NCI-H1092 (cell line): ENCODE measurements at regions not wholly inside any gene's neighbourhood (a gene's known extent, or its start where the extent isn't known, plus 50 kb on each side); places are given as distances from the start of the nearest gene placed in this dataset.
"Not testable (repeated sequence)": the region's sequence is repeated elsewhere in the genome, so short reads cannot be mapped to it uniquely, and the experiment has no call there.

Experiments used
- DNase-seq: peaks from one replicate; lab custom pipeline; 2025; lab: John Stamatoyannopoulos, UW

GRCh38 chr2:149808556-149808955, 221.0 kb upstream of the MMADHC start:
- no peak for DNase-seq

- no peak for DNase-seq
Measured at GRCh38 chr2:149806651-149807050, 219.1 kb upstream of the MMADHC start.

GRCh38 chr2:149800624-149801542, 213.3 kb upstream of the MMADHC start:
- DNase-seq, result no peak

GRCh38 chr2:149799013-149799705, 211.6 kb upstream of the MMADHC start:
- no peak for DNase-seq

GRCh38 chr2:149797030-149797429, 209.5 kb upstream of the MMADHC start:
- DNase-seq, result no peak

- no peak for DNase-seq
Measured at GRCh38 chr2:149789549-149789948, 202.0 kb upstream of the MMADHC start.

GRCh38 chr2:149787206-149787605, 199.6 kb upstream of the MMADHC start:
- no peak for DNase-seq

- no peak for DNase-seq
Measured at GRCh38 chr2:149783284-149783683, 195.7 kb upstream of the MMADHC start.

- no peak for DNase-seq
Measured at GRCh38 chr2:149782572-149782971, 195.0 kb upstream of the MMADHC start.

- no peak for DNase-seq
Measured at GRCh38 chr2:149781263-149781808, 193.8 kb upstream of the MMADHC start.

GRCh38 chr2:149773006-149773405, 185.4 kb upstream of the MMADHC start:
- no peak for DNase-seq

GRCh38 chr2:149768320-149768799, 180.8 kb upstream of the MMADHC start:
- DNase-seq, result no peak

GRCh38 chr2:149767516-149767974, 180.0 kb upstream of the MMADHC start:
- DNase-seq, result no peak

- DNase-seq, result no peak
Measured at GRCh38 chr2:149766339-149766738, 178.8 kb upstream of the MMADHC start.

GRCh38 chr2:149765636-149766035, 178.1 kb upstream of the MMADHC start:
- DNase-seq, result no peak

GRCh38 chr2:149765003-149765402, 177.4 kb upstream of the MMADHC start:
- DNase-seq, result no peak

GRCh38 chr2:149763358-149763757, 175.8 kb upstream of the MMADHC start:
- no peak for DNase-seq

GRCh38 chr2:149761611-149762010, 174.0 kb upstream of the MMADHC start:
- no peak for DNase-seq

- DNase-seq, result not testable (repeated sequence)
Measured at GRCh38 chr2:149759382-149759781, 171.8 kb upstream of the MMADHC start.

- DNase-seq, result not testable (repeated sequence)
Measured at GRCh38 chr2:149754722-149755121, 167.1 kb upstream of the MMADHC start.

GRCh38 chr2:149747456-149747855, 159.9 kb upstream of the MMADHC start:
- DNase-seq, result no peak

- DNase-seq, result no peak
Measured at GRCh38 chr2:149745396-149746230, 158.0 kb upstream of the MMADHC start.
